ENCODE measurements at regions not wholly inside any gene's neighbourhood (a gene's known extent, or its start where the extent isn't known, plus 50 kb on each side); places are given as distances from the start of the nearest gene placed in this dataset.

DNA sequence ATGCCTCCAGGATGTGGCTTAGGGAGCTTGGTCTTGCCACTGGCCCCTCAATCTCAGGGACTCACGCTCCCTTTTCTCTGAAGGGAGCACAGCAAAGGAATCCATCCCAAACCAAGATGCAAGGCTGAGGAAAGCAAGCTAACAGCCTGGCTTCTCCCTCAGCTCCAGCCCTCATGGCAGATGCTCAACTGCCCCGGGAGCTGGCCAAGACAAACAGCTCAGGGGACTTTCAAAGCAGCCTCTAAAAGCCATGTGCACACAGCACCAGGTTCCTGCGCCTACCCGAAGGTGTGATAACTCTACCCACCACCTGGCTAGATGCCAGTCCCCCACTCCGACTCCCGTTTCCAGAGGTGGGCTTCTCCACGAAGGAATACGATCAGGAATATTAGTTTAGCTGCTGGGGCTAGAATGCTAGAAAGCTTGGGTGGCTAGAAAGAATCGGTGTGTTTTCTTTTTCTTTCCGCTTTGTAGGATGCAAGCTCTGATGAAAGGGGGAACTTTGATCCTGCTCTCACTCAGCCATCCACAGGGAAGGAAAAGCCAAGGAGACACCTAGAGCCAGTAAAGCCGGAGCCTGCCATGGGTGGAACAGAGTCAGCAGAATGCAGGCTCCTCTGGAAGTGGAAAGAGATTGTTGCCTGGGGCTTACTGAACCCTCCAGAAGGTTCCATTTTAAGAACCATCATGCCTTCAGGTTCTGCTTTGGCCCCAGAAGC lies 89.0 kb upstream of the FGFR2 start:
- ChIA-PET POLR2A (no interaction called here), CTCF (interaction anchor here (0.8 to 1.0 kb wide), 2 partner anchors 49 to 214 kb away, joined by 3 read pairs; no protein-coding TSS in a partner anchor)
- H3K4me2 ChIP-seq (ENCODE audit: insufficient read depth, low read length): no peak overlapping the region
- intact Hi-C loops (cut with micrococcal nuclease) (no loop called here), dilution Hi-C loops (cut with MboI; ENCODE audit: extremely low pct_ligation_motif_present, low sequenced_read_pairs) (no loop called here)
- DNase-seq (ENCODE audit: low read depth, low spot score): no peak
- no peak overlapping the region for H3K27ac ChIP-seq (ENCODE audit: insufficient read depth, low read depth, low read length)
- H4K20me1 ChIP-seq (replicated peaks; ENCODE audit: control insufficient read depth, extremely low read depth, insufficient read depth, low read length): no peaks in the 10 kb centered on the region
- H3K79me2 ChIP-seq (ENCODE audit: control insufficient read depth, insufficient read depth, low read length): no peaks in the 10 kb centered on the region
- H3K36me3 ChIP-seq (ENCODE audit: control insufficient read depth in 2 of 2, extremely low read depth in 1 of 2, insufficient read depth in 2 of 2, low read length in 2 of 2): no peaks in the 10 kb centered on the region
- no peak for TF ChIP-seq EZH2 (IDR thresholded peaks at IDR 0.05; ENCODE audit: borderline replicate concordance, low read depth, low read length, severe bottlenecking)
- TF ChIP-seq CTCF (IDR thresholded peaks at IDR 0.05; ENCODE audit: extremely low read depth in 1 of 2, insufficient read depth in 1 of 2, low read depth in 1 of 2, low read length in 2 of 2): no peak
- TF ChIP-seq FOS (IDR thresholded peaks at IDR 0.05; ENCODE audit: borderline replicate concordance, insufficient read depth, low read length): no peak
- TF ChIP-seq POLR2AphosphoS5 (IDR thresholded peaks at IDR 0.05; ENCODE audit: insufficient read depth, low read depth, low read length): no peak
- no peak for TF ChIP-seq JUN (IDR thresholded peaks at IDR 0.05; ENCODE audit: borderline replicate concordance, insufficient read depth, insufficient read length, low read depth)
- no peak for TF ChIP-seq MAX (IDR thresholded peaks at IDR 0.05; ENCODE audit: insufficient read depth, insufficient read length)
- TF ChIP-seq GATA2 (IDR thresholded peaks at IDR 0.05; ENCODE audit: insufficient read depth, insufficient read length, low read depth, low read length): no peak
- no peak for TF ChIP-seq POLR2A (IDR thresholded peaks at IDR 0.05; ENCODE audit: low read depth, low read length)
- H3K27me3 ChIP-seq (ENCODE audit: control insufficient read depth in 2 of 2, insufficient read depth in 2 of 2, low read length in 2 of 2): no peaks in the 10 kb centered on the region
- BruUV-seq (replicated peaks): no TSS peak
- no peak overlapping the region for H2AFZ ChIP-seq (ENCODE audit: low read depth, low read length)
- no peak for FAIRE-seq
- H3K9me1 ChIP-seq (replicated peaks; ENCODE audit: control insufficient read depth, extremely low read depth, insufficient read depth, low read length): no peaks in the 10 kb centered on the region
- no peak overlapping the region for H3K9ac ChIP-seq (replicated peaks; ENCODE audit: extremely low read depth, insufficient read depth, low read length)
- no peak overlapping the region for H3K4me3 ChIP-seq (replicated peaks in 1 of 3; ENCODE audit: insufficient read depth in 1 of 3, low read depth in 1 of 3, low read length in 3 of 3)
- H3K9me3 ChIP-seq (replicated peaks; ENCODE audit: control insufficient read depth, insufficient read depth, low read length): no peaks in the 10 kb centered on the region
- no peaks in the 10 kb centered on the region for H3K4me1 ChIP-seq (ENCODE audit: control insufficient read depth, extremely low read depth, insufficient read depth, low read length)
